DND-41 (cell line): ENCODE measurements at regions not wholly inside any gene's neighbourhood (a gene's known extent, or its start where the extent isn't known, plus 50 kb on each side); places are given as distances from the start of the nearest gene placed in this dataset.

Experiments
- ATAC-seq: fragments of 200-7000 bp; cut with Tn5 transposase; 3 replicates; pipeline ENCODE4 v1.9.1; 2021; ENCODE audit warnings: low read depth; ENCODE audit not compliant: insufficient read depth
- DNase-seq: peaks from one replicate; pipeline ENCODE4 v3.0.0-alpha.2; 2020
- H2AFZ ChIP-seq: 2 replicates; pipeline ENCODE4 v1.6.0; 2012; ENCODE audit warnings: low read depth, low read length
- H3K27ac ChIP-seq: 2 replicates; pipeline ENCODE4 v1.5.1; 2012; ENCODE audit warnings: low read length, inconsistent platforms
- H3K27me3 ChIP-seq: fragments of 200-600 bp; sonication (generic); 2 replicates; pipeline ENCODE4 v1.6.0; 2012; ENCODE audit warnings: low read length, mild to moderate bottlenecking, inconsistent platforms; ENCODE audit not compliant: insufficient read depth, poor library complexity
- H3K36me3 ChIP-seq: 2 replicates; pipeline ENCODE4 v1.5.1; 2012; ENCODE audit warnings: low read length, inconsistent platforms; ENCODE audit not compliant: insufficient read depth
- H3K4me1 ChIP-seq: 2 replicates; pipeline ENCODE4 v1.5.1; 2012; ENCODE audit warnings: mild to moderate bottlenecking, low read length; ENCODE audit not compliant: insufficient read depth
- H3K4me2 ChIP-seq: 2 replicates; pipeline ENCODE4 v1.6.0; 2012; ENCODE audit warnings: mild to moderate bottlenecking, moderate library complexity, low read length, inconsistent platforms; ENCODE audit not compliant: insufficient read depth
- H3K4me3 ChIP-seq, 2 experiments: fragments of 200-600 bp in 1 of 2; shearing (Covaris generic) in 1 of 2; 2 replicates each; pipeline ENCODE4 v1.5.1; 2012 to 2016; ENCODE audit warnings: inconsistent platforms in 2 of 2, low read length in 2 of 2, mild to moderate bottlenecking in 2 of 2, low read depth in 1 of 2, moderate library complexity in 1 of 2
- H3K79me2 ChIP-seq: 2 replicates; pipeline ENCODE4 v1.6.0; 2012; ENCODE audit warnings: low read length, inconsistent platforms; ENCODE audit not compliant: insufficient read depth
- H3K9ac ChIP-seq: 2 replicates; pipeline ENCODE4 v1.6.0; 2012; ENCODE audit warnings: low read depth, mild to moderate bottlenecking, inconsistent platforms, low read length, moderate library complexity
- H3K9me3 ChIP-seq: 2 replicates; pipeline ENCODE4 v1.5.1; 2012; ENCODE audit warnings: low read length, moderate library complexity, mild to moderate bottlenecking, inconsistent platforms; ENCODE audit not compliant: insufficient read depth, severe bottlenecking
- H4K20me1 ChIP-seq: 2 replicates; pipeline ENCODE4 v1.6.0; 2012; ENCODE audit warnings: low read length; ENCODE audit not compliant: insufficient read depth
- EZH2 ChIP-seq: IDR thresholded peaks from 3 replicates; pipeline ENCODE4 v1.6.1; 2012; ENCODE audit warnings: borderline replicate concordance, low read depth, mild to moderate bottlenecking, moderate library complexity, low read length, inconsistent platforms; ENCODE audit not compliant: severe bottlenecking
- TF ChIP-seq, protein P1 (sequence below): IDR thresholded peaks from 2 replicates; pipeline ENCODE4 v1.5.1; 2012; ENCODE audit warnings: borderline replicate concordance, low read length, moderate library complexity, mild to moderate bottlenecking; ENCODE audit not compliant: poor library complexity, severe bottlenecking; ENCODE audit errors: extremely low read depth

DNA sequence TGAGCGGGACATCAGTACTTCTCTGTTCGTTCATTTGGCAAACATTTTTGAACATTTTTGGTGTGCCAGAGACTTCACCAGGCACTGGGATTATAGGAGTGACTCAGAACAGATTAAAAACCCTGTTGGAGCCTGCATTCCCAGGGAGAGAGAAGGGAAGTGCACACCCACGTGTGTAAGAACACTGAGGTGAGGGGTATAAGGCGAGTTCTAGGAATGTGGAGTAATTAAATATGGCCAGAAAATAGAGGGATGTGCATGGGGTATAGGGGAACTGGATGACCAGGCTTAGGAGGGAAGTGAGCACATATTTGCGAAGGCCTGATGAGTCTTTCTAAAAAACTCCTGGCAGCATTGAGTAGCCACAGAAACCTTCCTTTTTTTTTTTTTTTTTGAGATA is 401.2 kb upstream of the C2CD4B start:
- no peak overlapping the region for H3K27ac ChIP-seq
- no peaks in the 10 kb centered on the region for H4K20me1 ChIP-seq
- DNase-seq (no peak), ATAC-seq (no peak)
- H3K27me3 ChIP-seq, result no peaks in the 10 kb centered on the region
- no peak for TF ChIP-seq EZH2
- TF ChIP-seq, protein P1, sequence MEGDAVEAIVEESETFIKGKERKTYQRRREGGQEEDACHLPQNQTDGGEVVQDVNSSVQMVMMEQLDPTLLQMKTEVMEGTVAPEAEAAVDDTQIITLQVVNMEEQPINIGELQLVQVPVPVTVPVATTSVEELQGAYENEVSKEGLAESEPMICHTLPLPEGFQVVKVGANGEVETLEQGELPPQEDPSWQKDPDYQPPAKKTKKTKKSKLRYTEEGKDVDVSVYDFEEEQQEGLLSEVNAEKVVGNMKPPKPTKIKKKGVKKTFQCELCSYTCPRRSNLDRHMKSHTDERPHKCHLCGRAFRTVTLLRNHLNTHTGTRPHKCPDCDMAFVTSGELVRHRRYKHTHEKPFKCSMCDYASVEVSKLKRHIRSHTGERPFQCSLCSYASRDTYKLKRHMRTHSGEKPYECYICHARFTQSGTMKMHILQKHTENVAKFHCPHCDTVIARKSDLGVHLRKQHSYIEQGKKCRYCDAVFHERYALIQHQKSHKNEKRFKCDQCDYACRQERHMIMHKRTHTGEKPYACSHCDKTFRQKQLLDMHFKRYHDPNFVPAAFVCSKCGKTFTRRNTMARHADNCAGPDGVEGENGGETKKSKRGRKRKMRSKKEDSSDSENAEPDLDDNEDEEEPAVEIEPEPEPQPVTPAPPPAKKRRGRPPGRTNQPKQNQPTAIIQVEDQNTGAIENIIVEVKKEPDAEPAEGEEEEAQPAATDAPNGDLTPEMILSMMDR, result no peak
- H2AFZ ChIP-seq, result no peak overlapping the region
- H3K4me1 ChIP-seq, result no peaks in the 10 kb centered on the region
- no peaks in the 10 kb centered on the region for H3K36me3 ChIP-seq
- no peak overlapping the region for H3K4me2 ChIP-seq
- no peaks in the 10 kb centered on the region for H3K9me3 ChIP-seq
- H3K79me2 ChIP-seq, result no peaks in the 10 kb centered on the region
- no peak overlapping the region for H3K4me3 ChIP-seq
- no peak overlapping the region for H3K9ac ChIP-seq

DNA sequence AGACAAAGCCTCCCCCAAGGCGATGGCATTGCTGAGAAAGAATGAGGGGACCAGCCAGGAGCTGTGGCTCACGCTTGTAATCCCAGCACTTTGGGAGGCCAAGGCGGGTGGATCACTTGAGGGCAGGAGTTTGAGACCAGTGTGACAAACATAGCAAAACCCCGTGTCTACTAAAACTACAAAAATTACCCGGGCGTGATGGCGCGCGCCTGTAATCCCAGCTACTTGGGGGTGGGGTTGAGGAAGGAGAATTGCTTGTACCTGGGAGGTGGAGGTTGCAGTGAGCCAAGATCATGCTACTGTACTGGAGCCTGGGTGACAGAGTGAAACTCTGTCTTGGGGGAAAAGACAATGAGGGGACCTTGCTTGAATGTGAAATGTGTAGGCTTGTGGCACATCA is 402.4 kb upstream of the C2CD4B start:
- no peaks in the 10 kb centered on the region for H3K36me3 ChIP-seq
- DNase-seq (no peak), ATAC-seq (no peak)
- no peaks in the 10 kb centered on the region for H3K9me3 ChIP-seq
- no peaks in the 10 kb centered on the region for H4K20me1 ChIP-seq
- no peak overlapping the region for H3K4me3 ChIP-seq
- no peaks in the 10 kb centered on the region for H3K79me2 ChIP-seq
- no peak overlapping the region for H3K27ac ChIP-seq
- H3K9ac ChIP-seq, result no peak overlapping the region
- H3K4me2 ChIP-seq, result no peak overlapping the region
- no peak for TF ChIP-seq EZH2
- TF ChIP-seq, protein P1, result no peak
- H2AFZ ChIP-seq, result no peak overlapping the region
- H3K4me1 ChIP-seq, result no peaks in the 10 kb centered on the region
- H3K27me3 ChIP-seq, result no peaks in the 10 kb centered on the region

DNA sequence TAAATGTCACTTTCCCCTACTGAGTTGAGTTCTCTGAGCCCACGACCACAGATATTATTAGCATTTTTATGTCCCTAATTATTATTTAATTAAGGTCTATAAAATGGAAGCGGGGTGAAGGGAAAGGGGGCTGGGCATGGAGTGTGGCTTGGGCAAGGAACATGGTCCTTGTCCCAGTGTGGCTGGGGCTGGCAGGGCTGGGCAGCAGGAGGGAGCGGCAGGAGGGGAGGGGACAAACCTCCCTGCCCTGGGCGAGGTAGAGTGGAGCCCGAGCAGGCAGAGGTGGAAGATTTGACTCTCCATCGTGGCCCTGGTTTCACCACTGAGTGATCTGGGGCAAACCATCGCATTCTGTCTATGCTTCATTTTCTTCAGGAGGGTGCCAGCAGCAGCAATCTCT is 402.9 kb upstream of the C2CD4B start:
- no peak overlapping the region for H3K4me2 ChIP-seq
- no peaks in the 10 kb centered on the region for H4K20me1 ChIP-seq
- no peak for DNase-seq
- no peak overlapping the region for H3K9ac ChIP-seq
- no peaks in the 10 kb centered on the region for H3K27me3 ChIP-seq
- TF ChIP-seq EZH2, result no peak
- TF ChIP-seq, protein P1, result no peak
- no peak overlapping the region for H3K27ac ChIP-seq
- no peak overlapping the region for H2AFZ ChIP-seq
- H3K4me3 ChIP-seq, result no peak overlapping the region
- no peak for ATAC-seq
- H3K4me1 ChIP-seq, result no peaks in the 10 kb centered on the region
- no peaks in the 10 kb centered on the region for H3K9me3 ChIP-seq
- H3K79me2 ChIP-seq, result no peaks in the 10 kb centered on the region
- H3K36me3 ChIP-seq, result no peaks in the 10 kb centered on the region

DNA sequence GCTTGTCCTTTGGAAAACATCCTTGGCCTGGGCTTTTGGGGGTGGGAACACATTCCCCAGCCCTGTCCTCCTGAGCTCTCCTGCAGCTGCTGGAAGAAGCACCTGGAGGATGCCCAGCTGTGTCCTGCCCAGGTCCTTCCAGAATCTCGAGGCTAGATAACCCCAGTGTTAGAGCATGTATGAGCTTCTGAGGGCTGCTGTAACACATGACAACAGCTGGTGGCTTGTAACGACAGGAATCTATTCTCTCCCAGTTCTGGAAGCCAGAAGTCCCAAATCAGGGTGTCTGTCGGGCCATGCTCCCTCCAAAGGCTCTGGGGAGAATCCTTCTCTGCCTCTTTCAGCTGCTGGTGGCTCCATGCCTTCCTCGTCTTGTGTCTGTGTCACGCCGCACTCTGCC is 403.6 kb upstream of the C2CD4B start:
- no peak for TF ChIP-seq EZH2
- TF ChIP-seq, protein P1, result no peak
- Histone ChIP-seq H3K27me3 (no peaks in the 10 kb centered on the region), H3K4me1 (no peaks in the 10 kb centered on the region), H3K79me2 (no peaks in the 10 kb centered on the region), H4K20me1 (no peaks in the 10 kb centered on the region), H3K36me3 (no peaks in the 10 kb centered on the region), H2AFZ (no peak overlapping the region), H3K9me3 (no peaks in the 10 kb centered on the region), H3K4me2 (no peak overlapping the region), H3K4me3 (no peak overlapping the region), H3K27ac (no peak overlapping the region), H3K9ac (no peak overlapping the region)
- no peak for DNase-seq
- no peak for ATAC-seq
